GM21717 (cell line): ENCODE measurements at regions not wholly inside any gene's neighbourhood (a gene's known extent, or its start where the extent isn't known, plus 50 kb on each side); places are given as distances from the start of the nearest gene placed in this dataset.

Experiments
- ATAC-seq: cut with Tn5 transposase; IDR thresholded peaks from one replicate; pipeline ENCODE4 v1.9.1; 2021; ENCODE audit warnings: mild to moderate bottlenecking, moderate library complexity; ENCODE audit not compliant: unreplicated experiment

DNA sequence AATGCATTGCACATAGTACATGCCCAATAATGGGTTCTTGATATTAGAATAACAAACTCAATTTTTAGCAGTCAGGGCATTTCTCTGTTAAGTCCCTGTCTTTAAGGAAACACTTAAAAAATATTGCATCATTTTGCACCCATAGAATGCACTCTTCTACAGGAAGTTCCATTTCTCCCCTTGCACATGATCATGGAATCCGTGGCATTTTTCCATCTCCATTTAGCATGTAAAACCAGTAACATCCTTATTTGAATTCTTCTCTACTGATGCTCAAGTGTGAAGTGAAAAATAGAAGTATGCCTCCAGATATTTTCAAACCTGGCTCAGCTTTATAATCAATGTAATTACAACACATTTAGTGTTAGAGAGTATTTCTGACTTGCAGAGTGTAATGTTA, 192.8 kb downstream of the RWDD3 start:
- ATAC-seq, result no peak

DNA sequence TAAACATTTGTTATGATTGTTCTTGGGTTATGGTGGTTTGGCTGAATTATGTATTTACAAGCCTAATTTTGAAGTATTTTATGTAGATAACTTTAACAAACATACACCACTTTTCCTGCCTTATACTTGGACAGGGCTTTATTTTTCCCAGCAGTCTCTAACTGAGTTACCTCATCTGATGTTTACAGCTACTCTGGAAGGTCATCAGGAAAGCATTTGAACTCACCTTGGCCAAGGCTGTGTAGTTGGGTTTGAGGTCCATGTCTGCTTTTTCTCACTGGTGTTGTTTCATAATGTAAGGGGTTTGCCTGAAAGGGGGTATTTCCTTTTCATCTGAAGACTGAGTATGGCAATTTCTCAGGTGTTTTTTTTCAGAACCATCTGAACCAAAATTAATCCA, 193.5 kb downstream of the RWDD3 start:
- no peak for ATAC-seq

GRCh38 chr1:95431235-95431634, 197.2 kb downstream of the RWDD3 start:
- ATAC-seq, result no peak

- ATAC-seq, result no peak
Observed at GRCh38 chr1:95435611-95436010, 201.6 kb downstream of the RWDD3 start.

DNA sequence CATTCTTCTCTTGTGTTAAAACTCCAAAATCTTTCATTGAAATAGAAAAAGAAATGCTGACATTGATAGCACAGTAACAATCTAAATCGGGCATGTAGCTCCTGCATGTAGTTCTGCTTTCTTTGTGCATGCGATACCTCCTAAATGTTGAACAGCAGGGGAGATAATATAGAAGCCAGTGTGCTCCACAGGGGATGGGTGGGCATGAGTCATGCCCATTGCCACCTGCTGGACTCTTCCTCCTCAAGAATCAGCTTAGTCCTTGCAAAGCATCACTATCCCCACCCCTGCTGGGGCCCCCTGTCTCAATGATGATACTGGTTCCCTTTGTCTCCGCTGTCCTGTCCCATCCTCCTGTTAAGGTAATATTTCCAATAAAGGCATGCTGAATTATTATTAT, 203.0 kb downstream of the RWDD3 start:
- no peak for ATAC-seq

- ATAC-seq, result no peak
Observed at GRCh38 chr1:95437781-95438180, 203.8 kb downstream of the RWDD3 start.

GRCh38 chr1:95438218-95438948, 204.4 kb downstream of the RWDD3 start:
- ATAC-seq, result no peak

- no peak for ATAC-seq
Observed at GRCh38 chr1:95440511-95440910, 206.5 kb downstream of the RWDD3 start.

DNA sequence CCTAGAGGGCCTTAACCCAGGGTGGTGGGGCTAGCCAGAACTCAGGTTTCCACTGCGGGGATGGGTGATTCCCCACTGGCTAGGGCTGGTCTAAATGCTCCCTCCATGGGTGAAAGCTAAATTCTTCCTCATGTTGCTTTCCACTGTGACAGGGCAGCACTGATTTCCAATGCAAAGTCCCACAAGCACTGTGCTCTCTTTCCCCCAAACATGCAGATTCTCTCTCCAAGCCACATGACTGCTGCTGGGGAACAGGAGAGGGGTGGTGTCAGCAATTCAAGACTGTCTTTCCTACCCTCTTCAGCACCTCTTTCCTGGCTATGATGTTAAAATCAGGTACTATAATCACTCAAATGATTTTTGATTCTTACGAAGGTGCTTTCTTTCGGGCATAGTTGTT, 215.5 kb downstream of the RWDD3 start:
- ATAC-seq, result no peak

DNA sequence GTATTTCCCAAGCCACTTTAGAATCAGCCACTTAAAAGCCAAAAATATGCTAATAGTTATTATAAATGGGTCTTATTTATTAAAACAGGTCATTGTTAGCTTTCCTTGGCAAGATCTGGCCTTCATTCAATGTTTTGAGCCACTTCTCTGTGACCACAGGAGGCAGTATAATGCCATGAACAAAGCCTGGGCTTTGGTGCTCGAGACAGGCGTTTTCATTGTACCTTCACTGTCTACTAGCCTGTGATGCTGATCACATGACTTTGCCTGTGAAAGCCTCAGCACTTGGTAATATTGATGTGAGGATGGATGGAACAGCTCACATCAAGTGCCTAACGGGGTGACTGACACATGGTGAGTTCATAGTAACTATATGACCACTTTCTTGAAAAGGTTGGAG, 217.0 kb downstream of the RWDD3 start:
- no peak for ATAC-seq

- no peak for ATAC-seq
Observed at GRCh38 chr1:95451904-95452303, 217.9 kb downstream of the RWDD3 start.

DNA sequence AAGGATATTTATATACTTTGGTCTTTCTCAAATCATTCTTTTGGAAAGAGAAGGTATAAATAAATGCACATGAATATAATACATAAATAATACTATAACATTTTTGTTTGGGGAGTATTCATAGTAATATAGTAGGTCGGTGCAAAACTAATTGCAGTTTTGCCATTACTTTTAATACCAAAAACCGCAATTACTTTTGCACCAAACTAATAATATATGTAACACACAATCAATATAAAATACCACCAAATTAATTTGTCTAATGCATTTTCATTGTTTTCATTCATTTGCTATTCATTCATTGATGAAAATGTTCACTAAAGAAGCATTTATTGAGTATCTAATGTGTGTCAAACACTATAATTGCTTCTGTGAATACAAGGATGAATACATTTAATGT, 219.0 kb downstream of the RWDD3 start:
- no peak for ATAC-seq

DNA sequence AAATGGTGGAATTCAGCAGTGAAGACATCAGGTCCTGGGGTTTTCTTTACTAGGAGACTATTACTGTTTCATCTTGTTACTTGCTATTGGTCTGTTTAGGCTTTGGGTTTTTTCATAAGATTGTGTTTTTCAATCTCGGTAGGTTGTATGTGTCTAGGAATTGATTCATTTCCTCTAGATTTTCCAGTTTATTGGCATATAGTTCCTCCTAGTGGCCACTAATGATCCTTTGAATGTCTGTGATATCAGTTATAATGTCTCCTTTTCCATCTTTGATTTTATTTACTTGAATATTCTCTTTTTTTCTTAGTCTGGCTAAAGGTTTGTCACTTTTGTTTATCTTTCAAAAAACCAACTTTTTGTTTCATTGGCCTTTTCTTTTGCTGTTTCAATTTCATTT, 233.0 kb downstream of the RWDD3 start:
- ATAC-seq, result no peak

GRCh38 chr1:95475686-95476457, 241.9 kb downstream of the RWDD3 start:
- ATAC-seq, result no peak

DNA sequence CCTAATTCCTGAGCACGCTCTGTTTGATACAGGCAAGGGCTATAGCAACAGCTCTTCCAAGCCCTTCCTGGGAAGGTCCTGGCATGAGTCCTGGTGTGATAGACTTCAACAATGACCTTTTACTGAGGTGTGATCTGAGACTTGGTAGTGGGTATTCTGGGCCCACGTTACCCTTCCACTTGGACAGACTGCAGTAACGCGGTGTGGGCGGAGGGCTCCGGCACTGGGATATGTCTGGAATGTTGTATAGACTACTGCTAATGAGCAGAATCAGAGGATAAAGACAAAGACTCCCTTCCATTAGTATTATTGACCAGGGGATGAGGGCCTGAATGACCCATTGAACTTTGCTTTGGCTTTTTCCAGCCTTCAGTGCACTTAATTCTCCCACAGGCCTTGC, 262.3 kb downstream of the RWDD3 start:
- ATAC-seq, result no peak

GRCh38 chr1:95496773-95497172, 262.8 kb downstream of the RWDD3 start:
- no peak for ATAC-seq

- no peak for ATAC-seq
Observed at GRCh38 chr1:95497566-95497965, 263.6 kb downstream of the RWDD3 start.

GRCh38 chr1:95503278-95504030, 269.4 kb downstream of the RWDD3 start:
- no peak for ATAC-seq

DNA sequence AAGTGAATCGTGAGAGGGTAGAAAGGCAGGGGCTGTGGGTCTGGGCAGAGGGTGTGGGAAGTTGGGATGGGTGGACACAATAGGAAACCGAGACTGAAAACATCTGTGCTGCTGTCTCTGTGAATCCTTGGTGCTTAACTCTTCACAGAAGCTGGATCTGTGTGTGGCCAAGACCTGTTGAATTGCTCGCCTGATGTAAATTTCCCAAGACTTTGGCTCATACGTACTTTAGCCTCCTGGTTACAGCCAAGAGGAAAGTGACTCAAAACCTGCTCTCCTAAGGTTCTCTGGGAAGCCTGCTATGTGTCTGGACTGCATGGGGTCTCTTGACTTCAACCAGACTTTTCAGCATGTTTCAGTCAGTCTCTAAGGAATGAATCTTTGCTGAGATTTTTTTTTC, 270.3 kb downstream of the RWDD3 start:
- ATAC-seq, result no peak

GRCh38 chr1:95506736-95507414, 272.9 kb downstream of the RWDD3 start:
- ATAC-seq, result no peak

DNA sequence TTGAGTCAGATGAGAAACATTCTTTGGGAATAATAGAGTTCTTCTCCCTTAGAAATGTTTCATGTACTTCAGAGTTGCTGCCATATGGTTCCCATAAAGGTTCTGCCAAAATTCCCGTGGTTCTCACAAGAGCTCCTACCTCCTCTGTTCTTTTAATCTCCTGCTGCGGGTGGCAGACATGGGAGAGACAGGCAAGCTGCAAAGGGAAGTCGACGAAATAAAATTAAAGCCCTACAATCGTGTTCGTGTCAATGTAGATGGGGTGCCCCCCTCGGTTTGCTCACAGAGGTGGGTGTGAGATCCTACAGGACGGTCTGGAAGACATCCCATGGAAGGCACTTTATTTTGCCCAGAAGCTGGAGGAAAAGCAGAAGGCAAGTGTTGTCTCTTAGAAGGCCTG, 276.0 kb downstream of the RWDD3 start:
- no peak for ATAC-seq
